Body of pancreas (tissue), 4 donors: ENCODE measurements at regions not wholly inside any gene's neighbourhood (a gene's known extent, or its start where the extent isn't known, plus 50 kb on each side); places are given as distances from the start of the nearest gene placed in this dataset.

ENCODE experiments used
- ATAC-seq: fragments of 150-250 bp; one replicate; pipeline ENCODE4 v1.9.1; 2016
- DNase-seq, 4 donors: peaks; one replicate each; pipeline ENCODE4 v3.0.0-alpha.2; 2019
- H3K27ac ChIP-seq, 4 donors: fragments of 200-600 bp; sonication (generic); 1 replicate in 3 of 4; 2 replicates in 1 of 4; pipeline versions ENCODE4 v1.5.1 to v1.6.1; 2016 to 2019; ENCODE audit warnings: mild to moderate bottlenecking in 1 of 4, mixed read lengths in 1 of 4, moderate library complexity in 1 of 4
- H3K27me3 ChIP-seq, 2 donors: fragments of 200-600 bp; sonication (generic); one replicate each; pipeline ENCODE4 v1.6.0; 2016; ENCODE audit warnings: mild to moderate bottlenecking in 1 of 2
- H3K36me3 ChIP-seq, 2 donors: fragments of 200-600 bp; sonication (generic); replicated peaks in 1 of 2; 2 replicates each; pipeline ENCODE4 v1.5.1; 2016; ENCODE audit warnings: low read depth in 2 of 2; ENCODE audit not compliant: insufficient read depth in 1 of 2
- H3K4me1 ChIP-seq: fragments of 200-600 bp; sonication (generic); one replicate; pipeline ENCODE4 v1.6.0; 2016
- H3K4me3 ChIP-seq, 2 donors: fragments of 200-600 bp; sonication (generic); 1 replicate in 1 of 2; 2 replicates in 1 of 2; pipeline ENCODE4 v1.5.1; 2016 to 2019
- H3K9me3 ChIP-seq, 3 donors: fragments of 200-600 bp; sonication (generic); 1 replicate in 2 of 3; 2 replicates in 1 of 3; pipeline ENCODE4 v1.5.1; 2016
- CTCF ChIP-seq, 7 experiments: fragments of 450-650 bp in 4 of 7; fragments of 200-600 bp in 3 of 7; sonication (generic) in 3 of 7; IDR thresholded peaks; one replicate each; pipeline ENCODE4 v1.5.1; 2016 to 2019; ENCODE audit warnings: antibody characterized with exemption in 7 of 7
- POLR2A ChIP-seq, 3 donors: fragments of 450-650 bp; IDR thresholded peaks; one replicate each; pipeline ENCODE4 v1.6.1; 2016; ENCODE audit warnings: antibody characterized with exemption in 3 of 3, mild to moderate bottlenecking in 2 of 3
- WGBS, 2 donors: methylation state at CpG; one replicate each; pipeline ENCODE4 v1.1.5; 2017; 5-methylcytosine and 5-hydroxymethylcytosine counted together
- intact Hi-C: fragments of 100-400 bp; cut with DNase I; formaldehyde crosslinking; loops from one replicate; pipeline ENCODE4 v1.15.1; 2023

GRCh38 chr10:10816447-10816846 lies 201.2 kb upstream of the CELF2 start:
- no peaks in the 10 kb centered on the region for H3K9me3 ChIP-seq
- no peak overlapping the region for H3K27ac ChIP-seq
- H3K4me1 ChIP-seq, result no peaks in the 10 kb centered on the region
- 52 to 62% methylated on average over 2 of the region's 2 CpGs for WGBS, 2 donors
- no peaks in the 10 kb centered on the region for H3K36me3 ChIP-seq
- TF ChIP-seq POLR2A (IDR thresholded peaks at IDR 0.05), result no peak
- H3K4me3 ChIP-seq, result no peak overlapping the region
- no peaks in the 10 kb centered on the region for H3K27me3 ChIP-seq
- intact Hi-C loops, result no loop called here
- DNase-seq (no peak), ATAC-seq (no peak)

- no peaks in the 10 kb centered on the region for H3K27me3 ChIP-seq
- H3K4me1 ChIP-seq, result no peaks in the 10 kb centered on the region
- no peaks in the 10 kb centered on the region for H3K36me3 ChIP-seq
- no peak for ATAC-seq
- no peak overlapping the region for H3K4me3 ChIP-seq
- 72 to 74% methylated on average over 5 of the region's 5 CpGs for WGBS, 2 donors
- intact Hi-C loops, result no loop called here
- no peaks in the 10 kb centered on the region for H3K9me3 ChIP-seq
- no peak overlapping the region for H3K27ac ChIP-seq
- TF ChIP-seq POLR2A (IDR thresholded peaks at IDR 0.05), result no peak
- TF ChIP-seq CTCF (IDR thresholded peaks at IDR 0.05), result no peak
- DNase-seq, result no peak
Measured at GRCh38 chr10:10817609-10818008, 200.1 kb upstream of the CELF2 start.

DNA sequence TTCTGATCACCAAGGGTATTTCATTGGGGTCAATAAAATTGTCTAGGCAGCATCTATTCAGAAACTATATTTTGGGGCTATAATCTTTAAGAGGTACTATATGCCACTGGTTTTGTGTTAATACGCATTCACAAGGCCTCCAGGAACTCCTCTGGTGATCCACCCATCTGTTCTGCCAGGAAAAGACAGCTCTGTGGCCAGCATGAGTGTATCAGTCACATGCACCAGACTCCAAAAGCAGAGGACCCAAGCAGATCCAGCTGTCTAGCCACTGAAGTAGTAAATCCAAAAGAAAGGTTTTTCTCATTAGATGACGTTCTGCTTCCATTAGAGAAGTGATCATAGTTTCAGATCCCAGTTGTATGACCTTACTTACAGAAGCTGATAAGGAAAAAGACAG lies 199.6 kb upstream of the CELF2 start:
- H3K4me3 ChIP-seq, result no peak overlapping the region
- WGBS, 2 donors, result 73 to 85% methylated on average over 2 of the region's 2 CpGs
- intact Hi-C loops, result no loop called here
- no peaks in the 10 kb centered on the region for H3K4me1 ChIP-seq
- no peak for ATAC-seq
- no peaks in the 10 kb centered on the region for H3K27me3 ChIP-seq
- H3K9me3 ChIP-seq, result no peaks in the 10 kb centered on the region
- DNase-seq, result peak in 1 of 4 donors; percentile 31
- H3K36me3 ChIP-seq, result no peaks in the 10 kb centered on the region
- TF ChIP-seq POLR2A (IDR thresholded peaks at IDR 0.05), result no peak
- TF ChIP-seq CTCF (IDR thresholded peaks at IDR 0.05), result no peak
- no peak overlapping the region for H3K27ac ChIP-seq

DNA sequence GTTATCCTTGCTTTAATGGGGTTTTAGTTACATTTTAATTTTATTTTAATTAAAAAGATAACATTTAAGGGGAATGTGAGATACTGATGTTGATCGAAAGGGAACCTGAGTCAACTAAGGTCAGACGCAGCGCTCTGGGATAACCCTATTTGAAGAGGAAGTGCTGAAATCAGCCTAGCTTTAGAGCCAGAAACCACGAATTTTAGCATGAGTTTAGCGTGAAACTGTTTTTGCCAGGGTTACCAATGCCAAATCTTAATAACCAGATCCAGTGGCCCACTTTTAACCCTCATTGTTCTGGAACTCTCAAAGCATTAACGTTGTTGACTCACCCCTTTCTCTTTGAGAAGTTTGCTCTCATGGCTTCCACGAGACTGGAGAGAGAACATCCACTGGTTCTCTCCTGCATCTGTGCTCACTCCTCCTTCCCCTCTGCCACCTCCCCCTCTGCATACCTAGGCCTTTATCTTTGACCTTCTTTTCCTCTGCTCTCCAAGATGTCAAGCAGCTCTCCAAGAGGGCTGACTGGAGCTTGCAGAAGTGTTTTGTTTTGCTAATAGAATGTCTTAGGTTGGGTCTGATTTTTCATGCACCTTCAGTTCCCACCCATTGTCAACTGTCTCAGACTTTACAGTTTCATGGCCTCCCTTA lies 198.3 kb upstream of the CELF2 start:
- DNase-seq, result no peak
- Histone ChIP-seq H3K27me3 (no peaks in the 10 kb centered on the region), H3K4me1 (no peaks in the 10 kb centered on the region), H3K27ac (no peak overlapping the region), H3K4me3 (no peak overlapping the region), H3K36me3 (no peaks in the 10 kb centered on the region), H3K9me3 (no peaks in the 10 kb centered on the region)
- ATAC-seq, result no peak
- intact Hi-C loops, result no loop called here
- WGBS, 2 donors, result 49 to 57% methylated on average over 7 of the region's 7 CpGs
- TF ChIP-seq POLR2A (IDR thresholded peaks at IDR 0.05), result no peak
- no peak for TF ChIP-seq CTCF (IDR thresholded peaks at IDR 0.05)

GRCh38 chr10:10821926-10822325 lies 195.7 kb upstream of the CELF2 start:
- DNase-seq, result no peak
- Histone ChIP-seq H3K9me3 (no peaks in the 10 kb centered on the region), H3K4me3 (no peak overlapping the region), H3K36me3 (no peaks in the 10 kb centered on the region), H3K4me1 (no peaks in the 10 kb centered on the region), H3K27me3 (no peaks in the 10 kb centered on the region), H3K27ac (no peak overlapping the region)
- ATAC-seq, result no peak
- intact Hi-C loops, result no loop called here
- WGBS, 2 donors, result 57 to 68% methylated on average over 6 of the region's 6 CpGs
- TF ChIP-seq POLR2A (IDR thresholded peaks at IDR 0.05) (no peak), CTCF (IDR thresholded peaks at IDR 0.05) (no peak)
